GM12892 (cell line): ENCODE measurements at regions not wholly inside any gene's neighbourhood (a gene's known extent, or its start where the extent isn't known, plus 50 kb on each side); places are given as distances from the start of the nearest gene placed in this dataset.

ENCODE experiments used
- POLR2A ChIP-seq: IDR thresholded peaks from 2 replicates; pipeline ENCODE4 v1.6.1; 2011; ENCODE audit warnings: low read depth, low read length, control low read depth
- TAF1 ChIP-seq: IDR thresholded peaks from 2 replicates; pipeline ENCODE4 v1.6.1; 2011; ENCODE audit warnings: low read depth, mild to moderate bottlenecking, control low read depth, low read length, borderline replicate concordance

- no peak for TF ChIP-seq POLR2A
- TF ChIP-seq TAF1 = no peak
Measured at GRCh38 chr9:95649801-95650213, 133.0 kb upstream of the PTCH1 start.
